ENCODE measurements at regions not wholly inside any gene's neighbourhood (a gene's known extent, or its start where the extent isn't known, plus 50 kb on each side); places are given as distances from the start of the nearest gene placed in this dataset.
A peak's percentile ranks its signal among the peaks of the same experiment; 100 is the strongest.

DNA sequence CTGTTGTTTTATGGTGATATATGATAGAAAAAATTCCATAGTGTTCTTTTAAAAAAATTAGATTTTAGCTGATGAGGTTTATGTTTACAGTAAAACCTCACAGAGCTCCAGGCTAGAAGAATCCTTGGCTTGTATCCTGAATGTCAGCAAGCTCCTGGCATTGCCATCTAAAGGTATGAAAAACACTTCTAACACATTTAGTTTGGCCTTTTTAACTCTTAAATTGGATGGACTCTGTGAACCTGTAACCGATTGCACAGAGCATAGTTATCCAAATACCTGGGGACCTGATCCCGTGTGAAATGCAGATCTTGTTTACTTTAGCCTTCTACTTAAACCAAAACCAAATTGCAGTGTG lies 241.1 kb upstream of the DCN start:
- no peak for TF ChIP-seq CTCF (IDR thresholded peaks at IDR 0.05; ENCODE audit: insufficient read depth, low read depth, low read length)
- DNase-seq (ENCODE audit: low read depth), result peak; percentile 16

GRCh38 chr12:91422811-91423692 lies 240.4 kb upstream of the DCN start:
- no peak overlapping the region for H3K4me3 ChIP-seq (ENCODE audit: low read depth, low read length)
- no peak for TF ChIP-seq CTCF (IDR thresholded peaks at IDR 0.05; ENCODE audit: insufficient read depth, low read depth, low read length)
- no peak for DNase-seq (ENCODE audit: low read depth)

More for the DNA sequence above, 241.1 kb upstream of the DCN start:
- H3K4me3 ChIP-seq (ENCODE audit: low read depth, low read length), result no peak overlapping the region

DNA sequence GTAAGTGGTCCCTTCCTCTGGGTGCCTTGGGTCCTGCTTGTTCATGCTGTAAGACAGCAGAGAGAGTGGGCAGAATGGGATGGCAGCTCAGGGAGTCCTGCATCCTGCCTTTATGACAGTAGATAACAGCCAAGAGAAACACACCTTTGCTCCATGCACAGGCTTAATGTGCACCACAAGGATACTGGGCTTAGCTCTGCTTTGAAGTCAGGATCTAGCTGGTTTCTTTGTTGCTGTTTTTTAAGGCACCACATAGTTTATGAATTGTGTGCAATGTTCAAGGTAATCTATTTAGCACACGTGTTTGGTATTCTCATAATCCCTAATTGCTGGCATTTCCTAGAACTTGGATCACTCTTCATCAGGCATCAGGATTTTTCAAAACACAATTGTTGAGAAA lies 239.5 kb upstream of the DCN start:
- H3K4me3 ChIP-seq (ENCODE audit: low read depth, low read length), result no peak overlapping the region
- TF ChIP-seq CTCF (IDR thresholded peaks at IDR 0.05; ENCODE audit: insufficient read depth, low read depth, low read length), result no peak
- DNase-seq (ENCODE audit: low read depth), result no peak

DNA sequence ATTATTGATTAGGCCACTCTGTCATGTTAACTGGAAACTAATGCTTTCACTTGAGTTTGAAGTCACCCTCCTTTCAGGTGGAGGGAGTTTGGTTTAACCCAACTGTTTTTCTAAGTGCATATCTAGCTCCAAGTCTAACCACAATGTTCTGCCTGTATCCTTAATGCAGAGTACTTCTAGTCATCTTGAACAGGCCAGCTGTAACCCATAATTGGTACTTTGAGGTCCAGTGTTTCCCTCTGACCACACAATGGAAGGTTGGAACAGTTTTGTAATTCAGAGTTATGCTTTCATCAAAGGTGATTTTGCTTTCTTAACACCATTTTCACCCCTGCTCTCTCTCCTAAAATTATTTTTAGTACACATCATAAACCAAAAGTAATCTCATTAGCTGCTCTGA lies 237.2 kb upstream of the DCN start:
- DNase-seq (ENCODE audit: low read depth), result no peak
- H3K4me3 ChIP-seq (ENCODE audit: low read depth, low read length), result no peak overlapping the region
- TF ChIP-seq CTCF (IDR thresholded peaks at IDR 0.05; ENCODE audit: insufficient read depth, low read depth, low read length), result no peak

- no peak overlapping the region for H3K4me3 ChIP-seq (ENCODE audit: low read depth, low read length)
- TF ChIP-seq CTCF (IDR thresholded peaks at IDR 0.05; ENCODE audit: insufficient read depth, low read depth, low read length), result no peak
- no peak for DNase-seq (ENCODE audit: low read depth)
Measured at GRCh38 chr12:91418221-91419090, 235.8 kb upstream of the DCN start.

- H3K4me3 ChIP-seq (ENCODE audit: low read depth, low read length), result no peak overlapping the region
- DNase-seq (ENCODE audit: low read depth), result no peak
- no peak for TF ChIP-seq CTCF (IDR thresholded peaks at IDR 0.05; ENCODE audit: insufficient read depth, low read depth, low read length)
Measured at GRCh38 chr12:91417650-91418049, 235.0 kb upstream of the DCN start.

All from fibroblast of villous mesenchyme (primary cell).